ENCODE measurements at regions not wholly inside any gene's neighbourhood (a gene's known extent, or its start where the extent isn't known, plus 50 kb on each side); places are given as distances from the start of the nearest gene placed in this dataset.

- no peak for TF ChIP-seq CTCF (IDR thresholded peaks at IDR 0.05)
- no peaks in the 10 kb centered on the region for H3K9me3 ChIP-seq
- no peaks in the 10 kb centered on the region for H3K36me3 ChIP-seq
- no peak overlapping the region for H3K4me3 ChIP-seq
- H3K4me1 ChIP-seq = no peaks in the 10 kb centered on the region
- no peaks in the 10 kb centered on the region for H3K27me3 ChIP-seq
- no peak overlapping the region for H3K27ac ChIP-seq
- DNase-seq (ENCODE audit: low spot score) = no peak
These were observed 70.9 kb upstream of the ACVR1 start for GRCh38 chr2:157946919-157947557.

DNA sequence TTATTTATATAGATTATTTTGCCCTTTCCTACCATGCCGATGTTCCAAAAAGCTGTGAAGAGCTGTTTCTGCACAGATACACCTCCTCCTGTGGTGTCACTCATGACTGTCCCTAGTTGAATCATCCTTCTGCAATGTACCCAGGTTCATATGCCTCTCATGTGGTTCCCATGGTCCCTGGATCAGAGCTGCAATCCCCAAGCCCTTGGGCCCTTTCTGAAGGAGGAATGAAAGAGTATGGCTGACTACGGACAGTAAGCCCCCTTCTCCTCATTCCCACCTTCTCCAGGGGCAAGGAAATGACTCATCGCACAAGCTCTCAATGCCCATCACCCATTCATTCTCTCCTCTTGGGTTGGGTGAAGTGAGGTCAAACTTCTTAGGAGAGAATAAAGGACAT is 63.9 kb upstream of the ACVR1 start:
- TF ChIP-seq CTCF (IDR thresholded peaks at IDR 0.05) = no peak
- Histone ChIP-seq H3K4me3 (no peak overlapping the region), H3K9me3 (no peaks in the 10 kb centered on the region), H3K27ac (no peak overlapping the region), H3K27me3 (no peaks in the 10 kb centered on the region), H3K4me1 (no peaks in the 10 kb centered on the region), H3K36me3 (no peaks in the 10 kb centered on the region)
- no peak for DNase-seq (ENCODE audit: low spot score)

DNA sequence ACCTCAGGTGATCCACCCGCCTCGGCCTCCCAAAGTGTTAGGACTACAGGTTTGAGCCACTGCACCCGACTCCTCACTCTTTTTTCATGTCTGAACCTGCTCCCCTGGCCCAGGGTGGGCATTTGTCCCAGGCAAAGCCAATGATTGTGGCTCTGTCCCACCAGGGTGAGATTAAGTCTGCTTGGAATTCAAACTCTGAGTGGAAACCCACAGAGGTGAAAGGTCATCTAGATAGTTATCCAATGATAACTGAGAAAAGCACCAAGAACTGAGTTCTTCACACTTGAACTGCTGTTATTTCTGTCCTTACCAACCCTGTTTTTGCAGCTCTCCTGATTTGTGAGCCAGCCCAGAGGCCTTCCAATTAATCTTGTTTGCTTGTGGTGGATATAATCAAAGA is 62.4 kb upstream of the ACVR1 start:
- Histone ChIP-seq H3K36me3 (no peaks in the 10 kb centered on the region), H3K4me1 (no peaks in the 10 kb centered on the region), H3K27ac (no peak overlapping the region), H3K4me3 (no peak overlapping the region), H3K27me3 (no peaks in the 10 kb centered on the region), H3K9me3 (no peaks in the 10 kb centered on the region)
- no peak for DNase-seq (ENCODE audit: low spot score)
- TF ChIP-seq CTCF (IDR thresholded peaks at IDR 0.05) = no peak

DNA sequence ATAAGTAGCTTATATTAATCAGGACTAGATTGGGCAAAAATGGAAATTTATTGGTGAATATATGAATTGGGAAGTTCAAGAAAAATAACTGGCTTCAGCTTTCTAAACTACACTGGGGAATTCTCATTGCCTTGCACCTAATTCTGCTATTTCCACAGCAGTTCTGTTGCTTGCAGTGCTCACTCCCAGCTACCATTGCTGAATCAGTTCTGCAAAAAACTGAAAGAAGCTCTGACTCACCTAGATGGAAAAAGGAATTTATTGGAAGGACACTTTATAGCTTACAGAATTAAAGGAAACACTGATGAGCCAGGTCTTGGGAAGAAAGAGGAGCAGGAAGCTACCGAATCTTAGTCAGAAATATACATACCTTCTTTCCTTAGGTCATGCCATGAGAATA is 60.3 kb upstream of the ACVR1 start:
- Histone ChIP-seq H3K27me3 (no peaks in the 10 kb centered on the region), H3K27ac (no peak overlapping the region), H3K9me3 (no peaks in the 10 kb centered on the region), H3K4me1 (no peaks in the 10 kb centered on the region), H3K4me3 (no peak overlapping the region), H3K36me3 (no peaks in the 10 kb centered on the region)
- TF ChIP-seq CTCF (IDR thresholded peaks at IDR 0.05) = no peak
- DNase-seq (ENCODE audit: low spot score) = no peak

DNA sequence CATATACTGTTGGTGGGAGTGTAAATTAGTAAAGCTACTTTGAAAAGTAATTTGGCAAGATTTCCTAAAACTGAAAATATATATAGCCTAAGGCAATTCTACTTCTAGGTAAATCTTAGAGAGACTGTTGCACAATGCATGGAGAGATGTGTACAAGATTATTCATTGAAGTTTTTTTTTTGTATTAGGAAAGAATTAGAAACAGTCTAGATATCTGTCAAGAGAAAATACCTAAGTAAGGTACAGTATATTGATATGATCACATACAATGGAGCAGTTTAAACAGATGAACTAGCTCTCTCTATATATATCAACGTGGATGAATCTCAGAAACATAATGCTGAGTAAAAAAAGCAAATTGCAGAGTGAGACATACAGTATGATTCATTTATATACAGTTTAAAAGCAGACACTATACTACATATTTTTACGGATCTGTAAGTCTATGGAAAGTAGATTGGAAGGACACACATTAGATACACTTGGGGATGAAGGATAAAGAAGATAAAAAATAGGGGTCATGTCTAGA is 59.3 kb upstream of the ACVR1 start:
- no peak for TF ChIP-seq CTCF (IDR thresholded peaks at IDR 0.05)
- no peaks in the 10 kb centered on the region for H3K9me3 ChIP-seq
- H3K36me3 ChIP-seq = no peaks in the 10 kb centered on the region
- H3K4me1 ChIP-seq = no peaks in the 10 kb centered on the region
- no peaks in the 10 kb centered on the region for H3K27me3 ChIP-seq
- no peak for DNase-seq (ENCODE audit: low spot score)
- H3K27ac ChIP-seq = no peak overlapping the region
- H3K4me3 ChIP-seq = no peak overlapping the region

All from right atrium auricular region (tissue), 2 donors.